ENCODE measurements at regions not wholly inside any gene's neighbourhood (a gene's known extent, or its start where the extent isn't known, plus 50 kb on each side); places are given as distances from the start of the nearest gene placed in this dataset.

DNA sequence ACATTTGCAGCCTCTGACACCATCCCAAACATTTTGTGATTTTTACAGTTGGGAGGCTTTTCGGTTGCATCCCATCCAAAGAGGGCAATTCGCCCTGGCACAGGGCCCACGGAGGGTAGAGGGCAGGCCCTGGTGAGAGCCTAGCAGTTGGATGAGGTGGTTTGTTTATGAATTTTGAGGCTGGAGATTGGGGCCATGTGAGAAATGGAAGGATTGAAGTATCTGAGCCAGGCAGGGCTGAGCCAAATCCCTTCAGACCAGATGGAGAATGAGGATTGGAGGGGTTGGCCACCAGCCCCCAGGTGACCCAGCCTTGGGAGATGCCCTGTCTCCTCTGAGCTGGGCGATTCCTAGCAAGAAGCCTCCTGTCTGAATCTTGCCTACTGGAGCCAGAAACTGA lies 52.6 kb upstream of the CCDC167 start:
- Histone ChIP-seq H3K27ac (replicated peaks in 1 of 4) (no peak overlapping the region), H3K4me1 (peaks cover 0 to 8% (median 3%) of the 10 kb centered on the region in 4 donors), H3K9me3 (no peaks in the 10 kb centered on the region), H3K27me3 (peaks cover 0 to 49% (median 0%) of the 10 kb centered on the region in 4 donors), H3K4me3 (no peak overlapping the region), H3K36me3 (no peaks in the 10 kb centered on the region)
- WGBS = 62% methylated on average over 4 of the region's 4 CpGs
- TF ChIP-seq EP300 (IDR thresholded peaks at IDR 0.05) = no peak
- no peak for TF ChIP-seq POLR2A (IDR thresholded peaks at IDR 0.05; ENCODE audit: low read depth)
- TF ChIP-seq, protein P1, sequence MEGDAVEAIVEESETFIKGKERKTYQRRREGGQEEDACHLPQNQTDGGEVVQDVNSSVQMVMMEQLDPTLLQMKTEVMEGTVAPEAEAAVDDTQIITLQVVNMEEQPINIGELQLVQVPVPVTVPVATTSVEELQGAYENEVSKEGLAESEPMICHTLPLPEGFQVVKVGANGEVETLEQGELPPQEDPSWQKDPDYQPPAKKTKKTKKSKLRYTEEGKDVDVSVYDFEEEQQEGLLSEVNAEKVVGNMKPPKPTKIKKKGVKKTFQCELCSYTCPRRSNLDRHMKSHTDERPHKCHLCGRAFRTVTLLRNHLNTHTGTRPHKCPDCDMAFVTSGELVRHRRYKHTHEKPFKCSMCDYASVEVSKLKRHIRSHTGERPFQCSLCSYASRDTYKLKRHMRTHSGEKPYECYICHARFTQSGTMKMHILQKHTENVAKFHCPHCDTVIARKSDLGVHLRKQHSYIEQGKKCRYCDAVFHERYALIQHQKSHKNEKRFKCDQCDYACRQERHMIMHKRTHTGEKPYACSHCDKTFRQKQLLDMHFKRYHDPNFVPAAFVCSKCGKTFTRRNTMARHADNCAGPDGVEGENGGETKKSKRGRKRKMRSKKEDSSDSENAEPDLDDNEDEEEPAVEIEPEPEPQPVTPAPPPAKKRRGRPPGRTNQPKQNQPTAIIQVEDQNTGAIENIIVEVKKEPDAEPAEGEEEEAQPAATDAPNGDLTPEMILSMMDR (IDR thresholded peaks at IDR 0.05) = no peak
- no peak for TF ChIP-seq POLR2AphosphoS5 (IDR thresholded peaks at IDR 0.05)
- DNase-seq (ENCODE audit: extremely low spot score) = no peak
- intact Hi-C loops (cut with DNase I) = no loop called here

DNA sequence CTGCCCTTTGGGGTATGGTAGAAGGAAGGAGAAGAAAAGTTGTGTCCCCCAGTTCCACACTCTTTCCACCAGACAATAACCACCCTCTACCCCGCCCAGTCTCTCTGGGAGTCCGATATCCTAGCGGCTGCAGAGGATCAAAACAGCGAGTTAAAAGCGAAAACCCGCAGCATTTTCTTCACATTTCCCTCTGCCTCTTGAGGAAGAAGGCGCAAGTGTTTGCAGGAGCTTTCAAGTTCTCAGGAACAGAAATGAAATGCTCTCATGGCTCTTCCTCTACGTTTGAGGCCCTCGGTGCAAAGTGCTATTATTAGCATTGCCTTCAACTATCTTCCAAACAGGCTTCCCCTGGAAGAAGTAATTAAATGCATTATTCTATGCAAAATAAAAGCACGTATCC lies 52.2 kb upstream of the CCDC167 start:
- Histone ChIP-seq H3K4me1 (peaks cover 0 to 8% (median 3%) of the 10 kb centered on the region in 4 donors), H3K9me3 (no peaks in the 10 kb centered on the region), H3K27ac (replicated peaks in 1 of 4) (no peak overlapping the region), H3K4me3 (no peak overlapping the region), H3K36me3 (no peaks in the 10 kb centered on the region), H3K27me3 (peaks cover 0 to 45% (median 0%) of the 10 kb centered on the region in 4 donors)
- intact Hi-C loops (cut with DNase I) = no loop called here
- DNase-seq (ENCODE audit: extremely low spot score) = no peak
- WGBS = 51% methylated on average over 10 of the region's 10 CpGs
- no peak for TF ChIP-seq EP300 (IDR thresholded peaks at IDR 0.05)
- TF ChIP-seq, protein P1 (IDR thresholded peaks at IDR 0.05) = no peak
- TF ChIP-seq POLR2AphosphoS5 (IDR thresholded peaks at IDR 0.05) = no peak
- TF ChIP-seq POLR2A (IDR thresholded peaks at IDR 0.05; ENCODE audit: low read depth) = no peak

DNA sequence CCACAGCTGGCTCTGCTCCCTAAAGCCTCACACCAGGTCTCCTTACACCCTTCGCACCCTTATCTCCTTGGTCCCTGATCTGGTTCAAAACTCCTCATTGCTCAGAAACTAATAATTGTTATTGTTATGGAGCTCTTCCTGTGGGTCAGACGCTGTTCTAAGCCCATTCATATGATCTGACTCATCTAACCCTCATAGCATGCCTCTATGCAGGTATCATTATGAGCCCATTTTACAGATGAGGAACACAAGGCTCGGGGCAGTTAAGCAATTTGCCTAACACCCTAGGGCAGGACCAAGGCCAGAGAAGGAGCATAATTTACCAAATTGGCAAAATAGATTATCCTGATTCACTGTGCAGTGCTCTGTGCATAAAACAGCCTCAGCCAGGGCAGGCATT lies 51.8 kb upstream of the CCDC167 start:
- no peak for DNase-seq (ENCODE audit: extremely low spot score)
- Histone ChIP-seq H3K36me3 (no peaks in the 10 kb centered on the region), H3K27me3 (peaks cover 0 to 41% (median 0%) of the 10 kb centered on the region in 4 donors), H3K9me3 (no peaks in the 10 kb centered on the region), H3K27ac (replicated peaks in 1 of 4) (no peak overlapping the region), H3K4me1 (peaks cover 0 to 8% (median 3%) of the 10 kb centered on the region in 4 donors), H3K4me3 (no peak overlapping the region)
- WGBS = 83% methylated on average over 3 of the region's 3 CpGs
- intact Hi-C loops (cut with DNase I) = no loop called here
- no peak for TF ChIP-seq POLR2A (IDR thresholded peaks at IDR 0.05; ENCODE audit: low read depth)
- TF ChIP-seq EP300 (IDR thresholded peaks at IDR 0.05) = no peak
- no peak for TF ChIP-seq POLR2AphosphoS5 (IDR thresholded peaks at IDR 0.05)
- TF ChIP-seq, protein P1 (IDR thresholded peaks at IDR 0.05) = no peak

DNA sequence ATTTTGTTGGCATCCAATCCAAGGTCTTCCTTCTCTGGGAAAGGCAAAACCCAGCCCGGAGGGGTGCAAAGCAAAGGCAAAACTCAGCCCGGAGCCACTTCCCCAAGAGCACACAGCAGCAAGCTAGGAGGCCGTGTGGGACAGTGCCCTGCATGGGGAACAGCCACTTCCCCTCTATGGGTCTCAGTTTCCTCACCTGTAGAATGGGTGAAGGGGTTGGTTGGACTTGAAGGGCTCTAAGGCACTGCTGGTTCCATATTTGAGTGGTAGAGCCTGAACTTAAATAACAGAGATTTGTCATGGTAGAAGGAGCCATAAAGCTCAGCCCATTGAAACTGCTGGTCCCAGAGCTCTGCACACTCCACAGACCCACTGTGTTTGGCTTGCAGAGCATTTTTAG lies 51.3 kb upstream of the CCDC167 start:
- H3K36me3 ChIP-seq = no peaks in the 10 kb centered on the region
- intact Hi-C loops (cut with DNase I) = no loop called here
- no peak overlapping the region for H3K27ac ChIP-seq (replicated peaks in 1 of 4)
- no peaks in the 10 kb centered on the region for H3K9me3 ChIP-seq
- peaks cover 0 to 38% (median 0%) of the 10 kb centered on the region in 4 donors for H3K27me3 ChIP-seq
- H3K4me1 ChIP-seq = peaks cover 0 to 8% (median 3%) of the 10 kb centered on the region in 4 donors
- no peak overlapping the region for H3K4me3 ChIP-seq
- WGBS = 67% methylated on average over 3 of the region's 3 CpGs
- DNase-seq (ENCODE audit: extremely low spot score) = no peak
- no peak for TF ChIP-seq EP300 (IDR thresholded peaks at IDR 0.05)
- TF ChIP-seq POLR2A (IDR thresholded peaks at IDR 0.05; ENCODE audit: low read depth) = no peak
- TF ChIP-seq, protein P1 (IDR thresholded peaks at IDR 0.05) = no peak
- TF ChIP-seq POLR2AphosphoS5 (IDR thresholded peaks at IDR 0.05) = no peak

DNA sequence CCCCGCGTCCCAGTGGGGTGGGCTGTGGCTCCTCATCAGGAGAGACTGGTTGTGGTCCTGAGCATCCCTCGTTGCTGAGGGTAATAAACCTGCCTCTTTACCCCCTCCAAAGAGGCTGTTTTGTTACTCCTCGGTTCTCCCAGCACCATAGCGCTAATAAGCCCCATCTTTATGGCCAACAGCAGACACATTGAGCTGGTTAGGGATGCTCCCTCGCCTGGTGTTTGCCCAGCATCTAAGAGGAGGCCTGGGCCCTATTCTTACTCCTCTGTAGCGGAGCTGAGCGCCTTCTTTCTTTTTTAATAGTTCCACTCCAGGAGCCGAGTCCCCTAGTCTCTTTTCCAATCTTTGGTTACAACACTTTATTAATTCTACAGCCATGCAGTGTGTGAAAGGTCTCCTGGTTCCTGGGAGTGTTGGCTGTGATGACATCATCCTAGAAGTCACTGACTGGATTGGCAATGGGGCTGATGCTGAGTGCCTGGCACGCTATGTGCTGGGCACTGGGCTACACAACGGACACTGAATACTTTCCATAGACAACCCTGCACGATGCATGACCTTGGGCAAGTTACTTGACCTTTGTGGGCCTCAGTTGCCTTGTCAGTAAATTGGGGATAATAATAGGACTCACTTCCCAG lies 50.6 kb upstream of the CCDC167 start:
- no peak overlapping the region for H3K4me3 ChIP-seq
- H3K36me3 ChIP-seq = no peaks in the 10 kb centered on the region
- WGBS = 77% methylated on average over 10 of the region's 12 CpGs
- no peak for TF ChIP-seq POLR2A (IDR thresholded peaks at IDR 0.05; ENCODE audit: low read depth)
- TF ChIP-seq POLR2AphosphoS5 (IDR thresholded peaks at IDR 0.05) = no peak
- no peak overlapping the region for H3K27ac ChIP-seq (replicated peaks in 1 of 4)
- peaks cover 0 to 31% (median 0%) of the 10 kb centered on the region in 4 donors for H3K27me3 ChIP-seq
- H3K9me3 ChIP-seq = no peaks in the 10 kb centered on the region
- intact Hi-C loops (cut with DNase I) = no loop called here
- H3K4me1 ChIP-seq = peaks cover 0 to 8% (median 3%) of the 10 kb centered on the region in 4 donors
- DNase-seq (ENCODE audit: extremely low spot score) = no peak
